CD4-positive, alpha-beta T cell (primary cell): ENCODE measurements at regions not wholly inside any gene's neighbourhood (a gene's known extent, or its start where the extent isn't known, plus 50 kb on each side); places are given as distances from the start of the nearest gene placed in this dataset.

Experiments
- ATAC-seq: fragments of 200-7000 bp; cut with Tn5 transposase; one replicate; pipeline ENCODE4 v1.10.0; 2022; ENCODE audit warnings: mild to moderate bottlenecking; ENCODE audit not compliant: poor library complexity
- CTCF ChIA-PET: fragments of 350-600 bp; sonication (Branson Sonifier 250); formaldehyde crosslinking; loops from one replicate; lab custom pipeline; 2021; ENCODE audit warnings: antibody characterized with exemption, inconsistent platforms; lab: Charles Lee
- POLR2A ChIA-PET: fragments of 350-600 bp; sonication (Branson Sonifier 250); formaldehyde crosslinking; loops from one replicate; lab custom pipeline; 2021; ENCODE audit warnings: antibody characterized with exemption, inconsistent platforms; lab: Charles Lee
- DNase-seq, 14 experiments: peaks; one replicate each; pipeline ENCODE4 v3.0.0-alpha.2; 2013 to 2020; ENCODE audit warnings: mixed read lengths in 2 of 14
- H3K27ac ChIP-seq, 2 donors: one replicate each; pipeline versions ENCODE4 v1.5.1 to v1.7.0; 2013; ENCODE audit warnings: low read length in 2 of 2, low read depth in 1 of 2, mild to moderate bottlenecking in 1 of 2
- H3K27me3 ChIP-seq, 2 experiments: 1 replicate in 1 of 2; 2 replicates in 1 of 2; pipeline versions ENCODE4 v1.6.1 to v1.7.0; 2013; ENCODE audit warnings: low read length in 2 of 2, control low read depth in 1 of 2, mild to moderate bottlenecking in 1 of 2, moderate library complexity in 1 of 2; ENCODE audit not compliant: insufficient read depth in 2 of 2, control insufficient read depth in 1 of 2
- H3K36me3 ChIP-seq: one replicate; pipeline ENCODE4 v1.6.1; 2013; ENCODE audit warnings: low read length, control low read depth; ENCODE audit not compliant: insufficient read depth
- H3K4me1 ChIP-seq: one replicate; pipeline ENCODE4 v1.6.1; 2013; ENCODE audit warnings: low read length, control low read depth; ENCODE audit not compliant: insufficient read depth
- H3K4me3 ChIP-seq: one replicate; pipeline ENCODE4 v1.5.1; 2013; ENCODE audit warnings: mild to moderate bottlenecking, low read length, moderate library complexity
- H3K9me3 ChIP-seq, 2 experiments: 1 replicate in 1 of 2; 2 replicates in 1 of 2; pipeline versions ENCODE4 v1.6.1 to v1.7.0; 2013; ENCODE audit warnings: low read length in 2 of 2, mild to moderate bottlenecking in 2 of 2, control low read depth in 1 of 2, moderate library complexity in 1 of 2; ENCODE audit not compliant: control insufficient read depth in 1 of 2, insufficient read depth in 1 of 2
- H3K27ac Mint-ChIP-seq: one replicate; pipeline ENCODE4 v1.8.0; 2020; ENCODE audit warnings: mixed read lengths
- H3K27me3 Mint-ChIP-seq: one replicate; pipeline ENCODE4 v1.8.0; 2021; ENCODE audit warnings: mixed read lengths
- H3K36me3 Mint-ChIP-seq: one replicate; pipeline ENCODE4 v1.8.0; 2021; ENCODE audit warnings: low read depth, mixed read lengths
- H3K4me1 Mint-ChIP-seq: one replicate; pipeline ENCODE4 v1.8.0; 2021; ENCODE audit warnings: low read depth, mixed read lengths
- H3K4me3 Mint-ChIP-seq: one replicate; pipeline ENCODE4 v1.8.0; 2020; ENCODE audit warnings: mild to moderate bottlenecking, mixed read lengths
- H3K9me3 Mint-ChIP-seq: one replicate; pipeline ENCODE4 v1.8.0; 2020; ENCODE audit warnings: mixed read lengths
- CTCF ChIP-seq: fragments of 200-600 bp; IDR thresholded peaks from one replicate; pipeline ENCODE4 v1.8.0; 2022; ENCODE audit warnings: antibody characterized with exemption, mild to moderate bottlenecking
- intact Hi-C, 2 experiments: fragments of 100-400 bp; cut with DNase I in 1 of 2; cut with micrococcal nuclease in 1 of 2; formaldehyde crosslinking; loops; one replicate each; pipeline versions ENCODE4 v1.15.1 to v1.9.0; 2023 to 2025; cut with DNase I, micrococcal nuclease

- no peaks in the 10 kb centered on the region for H3K9me3 Mint-ChIP-seq
- Histone ChIP-seq H3K9me3 (no peaks in the 10 kb centered on the region), H3K27ac (no peak overlapping the region), H3K27me3 (no peaks in the 10 kb centered on the region), H3K4me1 (no peaks in the 10 kb centered on the region), H3K36me3 (no peaks in the 10 kb centered on the region), H3K4me3 (no peak overlapping the region)
- no peaks in the 10 kb centered on the region for H3K4me1 Mint-ChIP-seq
- POLR2A ChIA-PET = no interaction called here
- peaks cover 5% of the 10 kb centered on the region for H3K27me3 Mint-ChIP-seq
- TF ChIP-seq CTCF = no peak
- H3K27ac Mint-ChIP-seq = no peak overlapping the region
- DNase-seq (no peak), ATAC-seq (no peak)
- no peaks in the 10 kb centered on the region for H3K36me3 Mint-ChIP-seq
- CTCF ChIA-PET = no interaction called here
- intact Hi-C loops = no loop called here
- H3K4me3 Mint-ChIP-seq = no peak overlapping the region
Observed at GRCh38 chr2:133949595-133949994, 304.3 kb upstream of the MGAT5 start.

GRCh38 chr2:133951209-133951608 lies 302.7 kb upstream of the MGAT5 start:
- ChIA-PET POLR2A (no interaction called here), CTCF (no interaction called here)
- Mint-ChIP-seq H3K4me1 (no peaks in the 10 kb centered on the region), H3K36me3 (no peaks in the 10 kb centered on the region), H3K4me3 (no peak overlapping the region), H3K9me3 (no peaks in the 10 kb centered on the region), H3K27ac (no peak overlapping the region), H3K27me3 (peaks cover 7% of the 10 kb centered on the region)
- H3K4me1 ChIP-seq = no peaks in the 10 kb centered on the region
- no peak for ATAC-seq
- no peak overlapping the region for H3K4me3 ChIP-seq
- no peak for TF ChIP-seq CTCF
- H3K36me3 ChIP-seq = no peaks in the 10 kb centered on the region
- H3K27me3 ChIP-seq = peaks cover 0 to 7% of the 10 kb centered on the region in 2 experiments
- DNase-seq = no peak
- no peak overlapping the region for H3K27ac ChIP-seq
- H3K9me3 ChIP-seq = no peaks in the 10 kb centered on the region
- intact Hi-C loops = no loop called here

- DNase-seq (no peak), ATAC-seq (no peak)
- Mint-ChIP-seq H3K9me3 (no peaks in the 10 kb centered on the region), H3K27ac (no peak overlapping the region), H3K27me3 (peaks cover 19% of the 10 kb centered on the region), H3K4me1 (no peaks in the 10 kb centered on the region), H3K4me3 (no peak overlapping the region), H3K36me3 (no peaks in the 10 kb centered on the region)
- Histone ChIP-seq H3K27ac (no peak overlapping the region), H3K4me1 (no peaks in the 10 kb centered on the region), H3K36me3 (no peaks in the 10 kb centered on the region), H3K4me3 (no peak overlapping the region), H3K27me3 (peaks cover 0 to 7% of the 10 kb centered on the region in 2 experiments), H3K9me3 (no peaks in the 10 kb centered on the region)
- CTCF ChIA-PET = no interaction called here
- intact Hi-C loops = no loop called here
- POLR2A ChIA-PET = no interaction called here
- no peak for TF ChIP-seq CTCF
Observed at GRCh38 chr2:133952420-133952819, 301.5 kb upstream of the MGAT5 start.
